ENCODE measurements at regions not wholly inside any gene's neighbourhood (a gene's known extent, or its start where the extent isn't known, plus 50 kb on each side); places are given as distances from the start of the nearest gene placed in this dataset.
"Not testable (repeated sequence)": the region's sequence is repeated elsewhere in the genome, so short reads cannot be mapped to it uniquely, and the experiment has no call there.

DNA sequence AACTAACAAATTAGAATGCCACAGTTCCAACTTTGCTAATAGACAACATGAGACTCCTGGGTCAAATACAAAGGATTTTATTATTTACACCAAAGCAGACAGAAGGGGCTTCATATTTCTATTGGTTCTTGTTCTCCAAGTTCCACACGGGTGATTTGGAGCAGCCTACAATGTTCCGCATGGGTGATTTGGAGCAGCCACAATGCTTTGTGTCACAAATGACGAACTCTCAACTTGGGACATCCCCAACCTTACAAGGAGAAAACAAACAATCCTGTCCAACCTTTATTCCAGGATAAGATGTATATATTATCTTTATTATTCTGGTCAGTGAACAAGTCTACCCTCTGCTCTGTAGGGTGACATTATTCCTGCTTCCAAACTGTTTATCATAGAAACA, 694.3 kb upstream of the MGAT4C start:
- H3K79me2 ChIP-seq, result no peaks in the 10 kb centered on the region
- H3K27me3 ChIP-seq (ENCODE audit: control insufficient read depth, insufficient read depth, low read length), result no peaks in the 10 kb centered on the region
- no peak overlapping the region for H2AFZ ChIP-seq
- H3K4me3 ChIP-seq (ENCODE audit: low read depth, low read length), result no peak overlapping the region
- H3K9me3 ChIP-seq (ENCODE audit: control insufficient read depth, low read length), result no peaks in the 10 kb centered on the region
- TF ChIP-seq, protein P1, sequence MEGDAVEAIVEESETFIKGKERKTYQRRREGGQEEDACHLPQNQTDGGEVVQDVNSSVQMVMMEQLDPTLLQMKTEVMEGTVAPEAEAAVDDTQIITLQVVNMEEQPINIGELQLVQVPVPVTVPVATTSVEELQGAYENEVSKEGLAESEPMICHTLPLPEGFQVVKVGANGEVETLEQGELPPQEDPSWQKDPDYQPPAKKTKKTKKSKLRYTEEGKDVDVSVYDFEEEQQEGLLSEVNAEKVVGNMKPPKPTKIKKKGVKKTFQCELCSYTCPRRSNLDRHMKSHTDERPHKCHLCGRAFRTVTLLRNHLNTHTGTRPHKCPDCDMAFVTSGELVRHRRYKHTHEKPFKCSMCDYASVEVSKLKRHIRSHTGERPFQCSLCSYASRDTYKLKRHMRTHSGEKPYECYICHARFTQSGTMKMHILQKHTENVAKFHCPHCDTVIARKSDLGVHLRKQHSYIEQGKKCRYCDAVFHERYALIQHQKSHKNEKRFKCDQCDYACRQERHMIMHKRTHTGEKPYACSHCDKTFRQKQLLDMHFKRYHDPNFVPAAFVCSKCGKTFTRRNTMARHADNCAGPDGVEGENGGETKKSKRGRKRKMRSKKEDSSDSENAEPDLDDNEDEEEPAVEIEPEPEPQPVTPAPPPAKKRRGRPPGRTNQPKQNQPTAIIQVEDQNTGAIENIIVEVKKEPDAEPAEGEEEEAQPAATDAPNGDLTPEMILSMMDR (IDR thresholded peaks at IDR 0.05), result no peak
- no peaks in the 10 kb centered on the region for H3K36me3 ChIP-seq (ENCODE audit: control insufficient read depth, insufficient read depth, low read length)
- H3K27ac ChIP-seq, result no peak overlapping the region
- H3K4me1 ChIP-seq, result no peaks in the 10 kb centered on the region
- H3K4me2 ChIP-seq (ENCODE audit: low read length), result no peak overlapping the region
- H3K9ac ChIP-seq, result no peak overlapping the region

DNA sequence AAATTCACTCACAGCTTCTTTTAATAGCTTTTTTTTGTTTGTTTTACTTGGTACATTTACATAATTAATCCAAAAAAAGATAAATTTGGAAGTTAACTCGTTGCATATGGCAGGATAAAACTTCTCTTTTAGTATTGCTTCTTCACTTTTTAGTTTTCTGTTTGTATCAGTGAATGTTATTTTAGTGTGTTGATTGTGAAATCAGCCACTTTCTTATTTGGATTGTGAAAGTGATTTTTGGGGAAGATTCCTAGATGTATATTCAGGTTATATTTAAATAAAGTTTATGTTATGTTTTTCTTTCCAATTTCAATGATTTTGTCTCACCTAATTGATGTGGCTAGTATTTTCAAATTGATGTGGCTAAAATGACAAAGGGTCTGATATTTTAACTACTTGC, 693.9 kb upstream of the MGAT4C start:
- no peak overlapping the region for H3K27ac ChIP-seq
- H3K36me3 ChIP-seq (ENCODE audit: control insufficient read depth, insufficient read depth, low read length), result no peaks in the 10 kb centered on the region
- H3K4me2 ChIP-seq (ENCODE audit: low read length), result no peak overlapping the region
- H3K79me2 ChIP-seq, result no peaks in the 10 kb centered on the region
- H3K9ac ChIP-seq, result no peak overlapping the region
- no peaks in the 10 kb centered on the region for H3K4me1 ChIP-seq
- H3K27me3 ChIP-seq (ENCODE audit: control insufficient read depth, insufficient read depth, low read length), result no peaks in the 10 kb centered on the region
- H3K9me3 ChIP-seq (ENCODE audit: control insufficient read depth, low read length), result no peaks in the 10 kb centered on the region
- TF ChIP-seq, protein P1 (IDR thresholded peaks at IDR 0.05), result no peak
- no peak overlapping the region for H2AFZ ChIP-seq
- H3K4me3 ChIP-seq (ENCODE audit: low read depth, low read length), result no peak overlapping the region

DNA sequence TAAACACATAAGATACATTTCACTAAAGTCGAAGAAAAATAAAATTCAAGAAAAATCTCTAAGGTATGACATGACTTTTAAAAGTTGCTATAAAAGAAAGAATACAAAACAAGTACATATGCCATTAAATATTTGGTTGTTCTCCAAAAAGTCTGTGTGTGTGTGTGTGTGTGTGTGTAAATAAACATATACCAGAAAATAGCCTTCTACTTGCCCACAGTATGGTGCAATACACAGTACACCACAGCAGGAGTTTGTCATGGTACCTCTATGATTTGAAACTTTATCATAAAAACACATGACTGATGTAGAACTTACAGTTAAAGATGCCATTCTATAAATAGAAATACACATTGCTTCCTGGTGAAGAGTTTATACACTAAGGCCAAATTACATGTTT, 692.7 kb upstream of the MGAT4C start:
- TF ChIP-seq, protein P1 (IDR thresholded peaks at IDR 0.05), result no peak
- H3K9ac ChIP-seq, result no peak overlapping the region

DNA sequence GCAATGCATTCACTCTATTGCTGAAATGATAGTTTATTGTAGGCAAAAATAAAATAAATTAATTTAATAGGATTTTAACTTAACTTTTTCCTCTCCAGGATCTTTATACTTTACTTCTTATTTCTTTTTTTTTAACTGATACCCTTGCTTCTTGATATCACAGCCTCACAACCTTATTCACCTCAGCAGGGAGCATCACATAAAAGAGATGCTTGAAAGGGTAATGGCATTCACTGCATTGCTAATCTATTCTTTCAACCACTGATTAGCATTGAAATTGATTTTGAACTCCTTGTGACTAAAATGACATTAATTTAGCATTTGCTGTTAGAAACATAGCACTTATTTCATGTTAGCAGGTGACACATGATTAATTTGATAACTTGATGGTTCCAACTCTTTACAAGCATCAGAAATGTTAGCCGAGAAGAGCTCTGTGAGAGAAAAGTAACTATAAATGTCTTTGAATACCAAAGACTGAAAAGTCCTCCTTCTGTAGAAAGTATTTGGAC, 689.5 kb upstream of the MGAT4C start:
- Histone ChIP-seq H3K4me1 (no peaks in the 10 kb centered on the region), H3K9ac (no peak overlapping the region)

More for the DNA sequence above, 692.7 kb upstream of the MGAT4C start:
- Histone ChIP-seq H3K27ac (no peak overlapping the region), H3K4me3 (ENCODE audit: low read depth, low read length) (no peak overlapping the region), H3K27me3 (ENCODE audit: control insufficient read depth, insufficient read depth, low read length) (no peaks in the 10 kb centered on the region), H3K4me2 (ENCODE audit: low read length) (no peak overlapping the region), H3K36me3 (ENCODE audit: control insufficient read depth, insufficient read depth, low read length) (no peaks in the 10 kb centered on the region), H3K9me3 (ENCODE audit: control insufficient read depth, low read length) (no peaks in the 10 kb centered on the region), H3K4me1 (no peaks in the 10 kb centered on the region), H3K79me2 (no peaks in the 10 kb centered on the region), H2AFZ (no peak overlapping the region)

DNA sequence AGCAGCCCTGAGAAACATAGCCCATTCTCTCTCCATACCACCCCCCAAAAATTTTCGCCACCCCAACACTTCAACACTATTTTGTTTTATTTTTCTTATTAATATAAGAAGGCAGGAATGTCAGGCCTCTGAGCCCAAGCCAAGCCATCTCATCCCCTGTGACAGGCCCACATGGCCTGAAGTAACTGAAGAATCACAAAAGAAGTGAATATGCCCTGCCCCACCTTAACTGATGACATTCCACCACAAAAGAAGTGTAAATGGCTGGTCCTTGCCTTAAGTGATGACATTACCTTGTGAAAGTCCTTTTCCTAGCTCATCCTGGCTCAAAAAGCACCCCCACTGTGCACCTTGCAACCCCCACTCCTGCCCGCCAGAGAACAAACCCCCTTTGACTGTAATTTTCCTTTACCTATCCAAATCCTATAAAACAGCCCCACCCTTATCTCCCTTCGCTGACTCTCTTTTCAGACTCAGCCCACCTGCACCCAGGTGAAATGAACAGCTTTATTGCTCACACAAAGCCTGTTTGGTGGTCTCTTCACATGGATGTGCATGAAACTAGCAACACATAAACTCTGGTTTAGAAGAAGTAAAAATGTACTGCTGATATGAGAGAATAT, 688.1 kb upstream of the MGAT4C start:
- not testable (repeated sequence) for H3K27me3 ChIP-seq (ENCODE audit: control insufficient read depth, insufficient read depth, low read length); H3K4me3 ChIP-seq (ENCODE audit: low read depth, low read length); H3K4me2 ChIP-seq (ENCODE audit: low read length); H3K27ac ChIP-seq; H3K79me2 ChIP-seq; H3K4me1 ChIP-seq; H3K9ac ChIP-seq; H2AFZ ChIP-seq; H3K36me3 ChIP-seq (ENCODE audit: control insufficient read depth, insufficient read depth, low read length); H3K9me3 ChIP-seq (ENCODE audit: control insufficient read depth, low read length)

More for the DNA sequence above, 689.5 kb upstream of the MGAT4C start:
- TF ChIP-seq, protein P1 (IDR thresholded peaks at IDR 0.05), result no peak
- H3K4me2 ChIP-seq (ENCODE audit: low read length), result no peak overlapping the region
- no peaks in the 10 kb centered on the region for H3K9me3 ChIP-seq (ENCODE audit: control insufficient read depth, low read length)
- H3K27me3 ChIP-seq (ENCODE audit: control insufficient read depth, insufficient read depth, low read length), result no peaks in the 10 kb centered on the region
- H3K36me3 ChIP-seq (ENCODE audit: control insufficient read depth, insufficient read depth, low read length), result no peaks in the 10 kb centered on the region
- no peaks in the 10 kb centered on the region for H3K79me2 ChIP-seq
- H3K27ac ChIP-seq, result no peak overlapping the region
- no peak overlapping the region for H2AFZ ChIP-seq
- no peak overlapping the region for H3K4me3 ChIP-seq (ENCODE audit: low read depth, low read length)

Data from parathyroid adenoma (tissue), 2 donors.